ENCODE measurements at regions not wholly inside any gene's neighbourhood (a gene's known extent, or its start where the extent isn't known, plus 50 kb on each side); places are given as distances from the start of the nearest gene placed in this dataset.

GRCh38 chr12:91241756-91242155 is 59.1 kb upstream of the DCN start:
- no peak for DNase-seq (ENCODE audit: low read depth)

- no peak for DNase-seq (ENCODE audit: low read depth)
These were observed 57.9 kb upstream of the DCN start for GRCh38 chr12:91240386-91241095.

- DNase-seq (ENCODE audit: low read depth): no peak
These were observed 56.9 kb upstream of the DCN start for GRCh38 chr12:91239481-91239880.
